ENCODE measurements at regions not wholly inside any gene's neighbourhood (a gene's known extent, or its start where the extent isn't known, plus 50 kb on each side); places are given as distances from the start of the nearest gene placed in this dataset.

DNA sequence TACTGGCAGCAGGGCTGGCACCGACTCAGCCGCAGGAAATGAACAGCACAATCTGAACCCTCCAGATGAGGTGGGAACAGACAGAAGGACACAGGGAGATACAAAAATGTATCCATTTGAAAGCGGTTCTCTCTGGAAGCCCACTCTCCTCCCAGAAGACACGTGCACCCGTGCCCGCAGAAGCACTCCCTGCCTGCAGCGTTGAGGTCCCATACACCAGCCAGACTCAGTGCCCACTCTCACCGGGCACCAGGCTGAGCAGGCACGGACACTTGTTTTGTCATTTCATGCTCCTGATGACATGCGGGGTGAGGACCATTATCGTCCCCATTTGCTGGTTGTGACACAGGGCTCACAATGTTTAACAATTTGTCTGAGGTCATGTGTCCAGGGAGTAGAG is 297.4 kb upstream of the TLE3 start:
- TF ChIP-seq, protein P1, sequence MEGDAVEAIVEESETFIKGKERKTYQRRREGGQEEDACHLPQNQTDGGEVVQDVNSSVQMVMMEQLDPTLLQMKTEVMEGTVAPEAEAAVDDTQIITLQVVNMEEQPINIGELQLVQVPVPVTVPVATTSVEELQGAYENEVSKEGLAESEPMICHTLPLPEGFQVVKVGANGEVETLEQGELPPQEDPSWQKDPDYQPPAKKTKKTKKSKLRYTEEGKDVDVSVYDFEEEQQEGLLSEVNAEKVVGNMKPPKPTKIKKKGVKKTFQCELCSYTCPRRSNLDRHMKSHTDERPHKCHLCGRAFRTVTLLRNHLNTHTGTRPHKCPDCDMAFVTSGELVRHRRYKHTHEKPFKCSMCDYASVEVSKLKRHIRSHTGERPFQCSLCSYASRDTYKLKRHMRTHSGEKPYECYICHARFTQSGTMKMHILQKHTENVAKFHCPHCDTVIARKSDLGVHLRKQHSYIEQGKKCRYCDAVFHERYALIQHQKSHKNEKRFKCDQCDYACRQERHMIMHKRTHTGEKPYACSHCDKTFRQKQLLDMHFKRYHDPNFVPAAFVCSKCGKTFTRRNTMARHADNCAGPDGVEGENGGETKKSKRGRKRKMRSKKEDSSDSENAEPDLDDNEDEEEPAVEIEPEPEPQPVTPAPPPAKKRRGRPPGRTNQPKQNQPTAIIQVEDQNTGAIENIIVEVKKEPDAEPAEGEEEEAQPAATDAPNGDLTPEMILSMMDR (IDR thresholded peaks at IDR 0.05; ENCODE audit: insufficient read depth, low read length): no peak
- TF ChIP-seq POLR2AphosphoS5 (IDR thresholded peaks at IDR 0.05; ENCODE audit: low read depth) (no peak), GABPA (IDR thresholded peaks at IDR 0.05; ENCODE audit: low read depth) (no peak), SPI1 (IDR thresholded peaks at IDR 0.05; ENCODE audit: borderline replicate concordance, low read depth) (no peak)
- TF ChIP-seq, protein P2, sequence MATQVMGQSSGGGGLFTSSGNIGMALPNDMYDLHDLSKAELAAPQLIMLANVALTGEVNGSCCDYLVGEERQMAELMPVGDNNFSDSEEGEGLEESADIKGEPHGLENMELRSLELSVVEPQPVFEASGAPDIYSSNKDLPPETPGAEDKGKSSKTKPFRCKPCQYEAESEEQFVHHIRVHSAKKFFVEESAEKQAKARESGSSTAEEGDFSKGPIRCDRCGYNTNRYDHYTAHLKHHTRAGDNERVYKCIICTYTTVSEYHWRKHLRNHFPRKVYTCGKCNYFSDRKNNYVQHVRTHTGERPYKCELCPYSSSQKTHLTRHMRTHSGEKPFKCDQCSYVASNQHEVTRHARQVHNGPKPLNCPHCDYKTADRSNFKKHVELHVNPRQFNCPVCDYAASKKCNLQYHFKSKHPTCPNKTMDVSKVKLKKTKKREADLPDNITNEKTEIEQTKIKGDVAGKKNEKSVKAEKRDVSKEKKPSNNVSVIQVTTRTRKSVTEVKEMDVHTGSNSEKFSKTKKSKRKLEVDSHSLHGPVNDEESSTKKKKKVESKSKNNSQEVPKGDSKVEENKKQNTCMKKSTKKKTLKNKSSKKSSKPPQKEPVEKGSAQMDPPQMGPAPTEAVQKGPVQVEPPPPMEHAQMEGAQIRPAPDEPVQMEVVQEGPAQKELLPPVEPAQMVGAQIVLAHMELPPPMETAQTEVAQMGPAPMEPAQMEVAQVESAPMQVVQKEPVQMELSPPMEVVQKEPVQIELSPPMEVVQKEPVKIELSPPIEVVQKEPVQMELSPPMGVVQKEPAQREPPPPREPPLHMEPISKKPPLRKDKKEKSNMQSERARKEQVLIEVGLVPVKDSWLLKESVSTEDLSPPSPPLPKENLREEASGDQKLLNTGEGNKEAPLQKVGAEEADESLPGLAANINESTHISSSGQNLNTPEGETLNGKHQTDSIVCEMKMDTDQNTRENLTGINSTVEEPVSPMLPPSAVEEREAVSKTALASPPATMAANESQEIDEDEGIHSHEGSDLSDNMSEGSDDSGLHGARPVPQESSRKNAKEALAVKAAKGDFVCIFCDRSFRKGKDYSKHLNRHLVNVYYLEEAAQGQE (IDR thresholded peaks at IDR 0.05; ENCODE audit: insufficient replicate concordance, low read depth): no peak
